ENCODE measurements at regions not wholly inside any gene's neighbourhood (a gene's known extent, or its start where the extent isn't known, plus 50 kb on each side); places are given as distances from the start of the nearest gene placed in this dataset.

- TF ChIP-seq FOXM1 (IDR thresholded peaks at IDR 0.05; ENCODE audit: borderline replicate concordance, low read depth) (no peak), TEAD4 (IDR thresholded peaks at IDR 0.05) (no peak), RAD21 (IDR thresholded peaks at IDR 0.05; ENCODE audit: low read depth) (no peak), ZBTB7A (IDR thresholded peaks at IDR 0.05; ENCODE audit: low read depth) (no peak)
These were observed 82.2 kb downstream of the RBFOX3 start for GRCh38 chr17:79528592-79529125.

- TF ChIP-seq USF1 (IDR thresholded peaks at IDR 0.05), result no peak
- TF ChIP-seq NFIC (IDR thresholded peaks at IDR 0.05), result no peak
- no peak for TF ChIP-seq FOXM1 (IDR thresholded peaks at IDR 0.05; ENCODE audit: borderline replicate concordance, low read depth)
- no peak for TF ChIP-seq EGR1 (IDR thresholded peaks at IDR 0.05)
- no peak for TF ChIP-seq ZBTB7A (IDR thresholded peaks at IDR 0.05; ENCODE audit: low read depth)
These were observed 83.5 kb downstream of the RBFOX3 start for GRCh38 chr17:79527306-79527705.

GRCh38 chr17:79525793-79526677, 84.8 kb downstream of the RBFOX3 start:
- TF ChIP-seq EGR1 (IDR thresholded peaks at IDR 0.05), result no peak
- TF ChIP-seq REST (IDR thresholded peaks at IDR 0.05; ENCODE audit: low read depth), result no peak
- TF ChIP-seq EP300 (IDR thresholded peaks at IDR 0.05; ENCODE audit: borderline replicate concordance), result no peak
- TF ChIP-seq CEBPB (IDR thresholded peaks at IDR 0.05), result no peak

- no peak for TF ChIP-seq USF1 (IDR thresholded peaks at IDR 0.05)
- TF ChIP-seq ZBTB7A (IDR thresholded peaks at IDR 0.05; ENCODE audit: low read depth), result no peak
- TF ChIP-seq REST (IDR thresholded peaks at IDR 0.05; ENCODE audit: low read depth), result no peak
- no peak for TF ChIP-seq NFIC (IDR thresholded peaks at IDR 0.05)
- TF ChIP-seq CREB1 (IDR thresholded peaks at IDR 0.05; ENCODE audit: low read depth), result no peak
- TF ChIP-seq EGR1 (IDR thresholded peaks at IDR 0.05), result no peak
- TF ChIP-seq RAD21 (IDR thresholded peaks at IDR 0.05; ENCODE audit: low read depth), result no peak
- no peak for TF ChIP-seq EP300 (IDR thresholded peaks at IDR 0.05; ENCODE audit: borderline replicate concordance)
- no peak for TF ChIP-seq TAF1 (IDR thresholded peaks at IDR 0.05; ENCODE audit: low read depth)
- TF ChIP-seq YY1 (IDR thresholded peaks at IDR 0.05; ENCODE audit: low read depth), result no peak
- TF ChIP-seq MAX (IDR thresholded peaks at IDR 0.05), result no peak
- TF ChIP-seq TCF12 (IDR thresholded peaks at IDR 0.05; ENCODE audit: low read depth), result no peak
- TF ChIP-seq FOXM1 (IDR thresholded peaks at IDR 0.05; ENCODE audit: borderline replicate concordance, low read depth), result no peak
- TF ChIP-seq TEAD4 (IDR thresholded peaks at IDR 0.05), result no peak
- no peak for TF ChIP-seq CEBPB (IDR thresholded peaks at IDR 0.05)
These were observed 86.4 kb downstream of the RBFOX3 start for GRCh38 chr17:79524213-79525187.

GRCh38 chr17:79522414-79522813, 88.4 kb downstream of the RBFOX3 start:
- no peak for TF ChIP-seq FOXM1 (IDR thresholded peaks at IDR 0.05; ENCODE audit: borderline replicate concordance, low read depth)
- TF ChIP-seq CEBPB (IDR thresholded peaks at IDR 0.05), result no peak

GRCh38 chr17:79521225-79521624, 89.6 kb downstream of the RBFOX3 start:
- TF ChIP-seq CREB1 (IDR thresholded peaks at IDR 0.05; ENCODE audit: low read depth) (no peak), CEBPB (IDR thresholded peaks at IDR 0.05) (no peak), USF1 (IDR thresholded peaks at IDR 0.05) (no peak), REST (IDR thresholded peaks at IDR 0.05; ENCODE audit: low read depth) (no peak), EP300 (IDR thresholded peaks at IDR 0.05; ENCODE audit: borderline replicate concordance) (no peak), RAD21 (IDR thresholded peaks at IDR 0.05; ENCODE audit: low read depth) (no peak), TCF12 (IDR thresholded peaks at IDR 0.05; ENCODE audit: low read depth) (no peak), MAX (IDR thresholded peaks at IDR 0.05) (no peak), NFIC (IDR thresholded peaks at IDR 0.05) (no peak), YY1 (IDR thresholded peaks at IDR 0.05; ENCODE audit: low read depth) (no peak), EGR1 (IDR thresholded peaks at IDR 0.05) (no peak), FOXM1 (IDR thresholded peaks at IDR 0.05; ENCODE audit: borderline replicate concordance, low read depth) (no peak)
